Fibroblast of mammary gland (primary cell): ENCODE measurements at regions not wholly inside any gene's neighbourhood (a gene's known extent, or its start where the extent isn't known, plus 50 kb on each side); places are given as distances from the start of the nearest gene placed in this dataset.

Source experiments
- DNase-seq: peaks from one replicate; pipeline ENCODE4 v3.0.0-alpha.2; 2010; ENCODE audit warnings: low read depth
- H3K4me3 ChIP-seq: 2 replicates; pipeline ENCODE4 v1.5.1; 2011; ENCODE audit warnings: low read depth, mild to moderate bottlenecking, low read length, moderate library complexity; ENCODE audit not compliant: control insufficient read depth
- TF ChIP-seq, protein P1 (sequence below): conservative IDR thresholded peaks from 2 replicates; pipeline ENCODE4 v1.5.1; 2011; ENCODE audit warnings: low read depth, low read length, inconsistent platforms; ENCODE audit not compliant: control insufficient read depth, insufficient read depth

- TF ChIP-seq, protein P1, sequence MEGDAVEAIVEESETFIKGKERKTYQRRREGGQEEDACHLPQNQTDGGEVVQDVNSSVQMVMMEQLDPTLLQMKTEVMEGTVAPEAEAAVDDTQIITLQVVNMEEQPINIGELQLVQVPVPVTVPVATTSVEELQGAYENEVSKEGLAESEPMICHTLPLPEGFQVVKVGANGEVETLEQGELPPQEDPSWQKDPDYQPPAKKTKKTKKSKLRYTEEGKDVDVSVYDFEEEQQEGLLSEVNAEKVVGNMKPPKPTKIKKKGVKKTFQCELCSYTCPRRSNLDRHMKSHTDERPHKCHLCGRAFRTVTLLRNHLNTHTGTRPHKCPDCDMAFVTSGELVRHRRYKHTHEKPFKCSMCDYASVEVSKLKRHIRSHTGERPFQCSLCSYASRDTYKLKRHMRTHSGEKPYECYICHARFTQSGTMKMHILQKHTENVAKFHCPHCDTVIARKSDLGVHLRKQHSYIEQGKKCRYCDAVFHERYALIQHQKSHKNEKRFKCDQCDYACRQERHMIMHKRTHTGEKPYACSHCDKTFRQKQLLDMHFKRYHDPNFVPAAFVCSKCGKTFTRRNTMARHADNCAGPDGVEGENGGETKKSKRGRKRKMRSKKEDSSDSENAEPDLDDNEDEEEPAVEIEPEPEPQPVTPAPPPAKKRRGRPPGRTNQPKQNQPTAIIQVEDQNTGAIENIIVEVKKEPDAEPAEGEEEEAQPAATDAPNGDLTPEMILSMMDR = no peak
- peak; percentile 63 for DNase-seq
- H3K4me3 ChIP-seq = no peak overlapping the region
Observed at GRCh38 chr7:95693551-95694333, 78.6 kb upstream of the DYNC1I1 start.

DNA sequence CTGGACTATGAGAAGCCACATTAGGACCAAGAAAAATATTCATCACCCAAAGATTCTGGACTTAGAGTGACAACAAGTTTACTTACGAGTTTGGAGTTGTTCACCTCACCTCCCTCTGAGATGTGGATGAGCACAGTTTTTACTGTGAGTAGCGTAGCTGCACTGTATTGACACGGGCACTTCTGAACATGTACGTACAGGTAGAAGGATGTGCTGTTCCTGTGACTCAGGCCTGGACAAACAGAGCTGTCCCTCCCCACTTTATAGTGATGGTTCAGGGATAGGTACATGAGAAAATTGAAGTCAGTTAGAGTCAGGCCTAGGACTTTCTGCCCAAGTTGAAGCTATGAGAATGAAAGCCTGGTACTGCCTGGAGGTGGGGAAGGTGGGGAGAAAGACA lies 80.9 kb upstream of the DYNC1I1 start:
- DNase-seq = no peak
- no peak overlapping the region for H3K4me3 ChIP-seq
- TF ChIP-seq, protein P1 = no peak

DNA sequence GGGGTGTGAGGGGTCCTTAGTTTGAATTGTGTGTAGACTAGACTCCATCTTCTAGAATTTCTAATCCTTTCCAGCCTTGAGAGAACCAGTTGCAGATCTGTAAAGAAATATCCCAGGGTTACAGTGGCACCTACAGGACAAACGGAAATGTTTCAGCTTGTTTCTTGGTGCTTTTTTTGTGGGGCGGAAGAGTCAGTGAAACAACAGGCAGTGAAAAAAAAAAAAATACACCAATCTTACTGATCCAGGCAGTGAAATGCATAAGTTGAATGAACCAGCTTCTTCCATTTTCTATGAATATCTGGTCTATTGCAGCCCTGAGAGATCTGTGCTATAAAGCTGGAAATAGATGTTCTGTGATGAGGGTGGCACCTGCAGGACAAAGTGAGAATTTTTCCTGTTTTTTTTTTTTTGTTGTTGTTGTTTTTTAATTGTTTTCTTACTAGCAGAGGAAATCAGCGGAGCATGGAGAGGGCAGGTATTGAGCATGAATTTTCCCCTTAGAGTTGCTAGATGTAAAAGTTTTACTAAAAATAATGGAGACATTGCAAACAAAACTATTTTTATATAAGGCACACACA lies 81.9 kb upstream of the DYNC1I1 start:
- no peak overlapping the region for H3K4me3 ChIP-seq
- DNase-seq = peak; percentile 63
- TF ChIP-seq, protein P1 = peak; percentile 48

DNA sequence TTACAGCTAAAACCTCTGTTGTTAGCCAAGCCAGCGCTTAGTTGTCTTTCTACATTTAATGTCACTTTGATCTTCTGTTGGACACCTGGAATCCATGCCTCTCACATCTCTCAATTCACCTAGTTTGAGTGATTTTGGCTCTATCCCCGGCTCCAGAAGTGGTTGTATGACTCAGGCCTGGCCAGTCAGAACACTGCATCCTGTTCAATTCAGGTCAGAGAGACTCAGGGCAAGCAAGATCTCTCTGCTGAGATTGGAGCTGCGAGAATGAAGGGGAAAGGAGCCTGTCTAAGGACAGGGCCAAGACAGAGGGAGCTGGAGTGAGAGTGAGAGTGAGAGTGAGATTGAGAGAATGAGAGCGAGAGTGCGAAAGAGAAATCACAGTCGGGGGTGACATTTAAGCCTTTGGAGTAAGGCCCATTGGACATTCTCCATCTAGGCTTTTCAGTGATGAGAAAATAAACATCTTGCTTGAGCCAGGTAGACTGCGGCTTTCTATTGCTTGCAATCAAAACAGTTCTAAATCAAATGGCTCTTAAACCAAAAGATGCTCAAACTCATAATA lies 83.3 kb upstream of the DYNC1I1 start:
- TF ChIP-seq, protein P1 = no peak
- no peak overlapping the region for H3K4me3 ChIP-seq
- peak; percentile 56 for DNase-seq

DNA sequence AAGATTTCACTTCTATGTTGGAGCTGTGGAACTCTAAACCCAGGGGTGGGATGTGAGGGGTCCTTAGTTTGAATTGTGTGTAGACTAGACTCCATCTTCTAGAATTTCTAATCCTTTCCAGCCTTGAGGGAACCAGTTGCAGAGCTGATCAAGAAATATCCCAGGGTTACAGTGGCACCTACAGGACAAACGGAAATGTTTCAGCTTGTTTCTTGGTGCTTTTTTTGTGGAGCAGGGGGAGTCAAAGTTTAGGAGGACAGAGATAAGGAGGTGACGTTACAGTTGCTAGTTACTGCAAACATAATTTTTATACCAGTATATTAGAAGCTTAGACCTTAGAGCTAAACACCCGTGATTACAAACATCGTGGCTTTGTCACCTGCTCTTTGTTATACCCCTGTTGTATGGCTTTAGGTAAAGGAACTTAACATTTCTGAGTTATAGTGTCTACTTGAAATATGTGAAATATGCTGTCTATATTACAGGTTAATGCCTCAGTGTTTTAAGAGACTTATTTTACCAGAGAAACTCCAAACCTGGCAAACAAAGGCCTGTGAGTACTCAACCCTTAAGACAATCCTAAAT lies 84.5 kb upstream of the DYNC1I1 start:
- H3K4me3 ChIP-seq = no peak overlapping the region
- peak; percentile 53 for DNase-seq
- TF ChIP-seq, protein P1 = peak; percentile 44

DNA sequence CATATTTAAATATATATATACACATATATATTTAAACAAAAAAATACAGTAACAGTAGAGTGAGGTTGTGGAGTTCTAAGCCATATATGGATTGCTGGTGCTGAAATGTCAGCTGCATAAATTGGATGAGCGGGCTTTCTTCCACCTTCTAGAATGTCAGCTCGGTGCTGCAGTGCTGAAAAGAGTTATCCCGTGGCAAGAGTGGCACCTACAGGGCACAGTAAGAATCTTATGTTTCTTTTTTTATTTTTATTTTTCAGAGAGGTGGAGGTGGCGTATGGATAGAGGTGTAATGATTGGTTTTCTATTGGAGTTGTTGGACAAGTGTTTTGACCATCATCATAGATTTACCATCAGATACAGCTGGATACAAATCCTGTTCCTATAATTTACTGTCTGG lies 86.2 kb upstream of the DYNC1I1 start:
- H3K4me3 ChIP-seq = no peak overlapping the region
- TF ChIP-seq, protein P1 = peak; percentile 49
- peak; percentile 76 for DNase-seq
